ENCODE measurements at regions not wholly inside any gene's neighbourhood (a gene's known extent, or its start where the extent isn't known, plus 50 kb on each side); places are given as distances from the start of the nearest gene placed in this dataset.

DNA sequence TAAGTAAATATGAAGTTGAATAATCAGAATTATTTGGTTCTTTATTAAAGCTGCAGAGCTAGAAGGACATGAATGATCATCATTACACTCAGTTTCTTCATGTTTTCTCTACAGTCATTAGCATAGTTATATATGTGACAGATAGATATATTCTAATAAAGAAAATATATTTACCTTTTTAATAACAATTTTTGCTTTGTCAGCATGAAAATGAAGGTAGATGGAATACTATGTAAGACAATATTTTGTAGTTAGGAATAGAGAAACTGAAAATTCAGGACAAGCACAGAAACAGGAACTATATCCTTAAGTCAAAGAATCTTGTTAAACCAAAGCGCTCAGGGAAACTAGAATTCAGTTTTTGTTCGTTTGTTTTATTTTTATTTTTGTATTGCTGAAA is 649.9 kb upstream of the NRXN1 start:
- Histone ChIP-seq H3K9me2 (ENCODE audit: insufficient read depth) (no peaks in the 10 kb centered on the region), H3K27ac (no peak overlapping the region), H3K4me2 (no peak overlapping the region), H3F3A (ENCODE audit: insufficient read depth, low read depth) (no peaks in the 10 kb centered on the region), H3K27me3 (ENCODE audit: insufficient read depth, low read depth) (no peaks in the 10 kb centered on the region), H3K4me3 (no peak overlapping the region), H4K20me1 (ENCODE audit: insufficient read depth) (0 out of 2 replicates have a peak, but pooled peaks cover 3% of the 10 kb centered on the region), H2AFZ (no peak overlapping the region), H3K79me2 (ENCODE audit: low read depth) (no peaks in the 10 kb centered on the region), H3K36me3 (ENCODE audit: low read depth) (no peaks in the 10 kb centered on the region), H3K9me3 (ENCODE audit: insufficient read depth, low read depth) (peaks cover 2% of the 10 kb centered on the region; the same call in 1 of the 2 replicates), H3K4me1 (replicated peaks; ENCODE audit: insufficient read depth) (no peaks in the 10 kb centered on the region)
- no peak for DNase-seq
- BruUV-seq (replicated peaks), result no TSS peak
- no peak for TF ChIP-seq EZH2 (IDR thresholded peaks at IDR 0.05; ENCODE audit: low read depth)
- TF ChIP-seq, protein P1, sequence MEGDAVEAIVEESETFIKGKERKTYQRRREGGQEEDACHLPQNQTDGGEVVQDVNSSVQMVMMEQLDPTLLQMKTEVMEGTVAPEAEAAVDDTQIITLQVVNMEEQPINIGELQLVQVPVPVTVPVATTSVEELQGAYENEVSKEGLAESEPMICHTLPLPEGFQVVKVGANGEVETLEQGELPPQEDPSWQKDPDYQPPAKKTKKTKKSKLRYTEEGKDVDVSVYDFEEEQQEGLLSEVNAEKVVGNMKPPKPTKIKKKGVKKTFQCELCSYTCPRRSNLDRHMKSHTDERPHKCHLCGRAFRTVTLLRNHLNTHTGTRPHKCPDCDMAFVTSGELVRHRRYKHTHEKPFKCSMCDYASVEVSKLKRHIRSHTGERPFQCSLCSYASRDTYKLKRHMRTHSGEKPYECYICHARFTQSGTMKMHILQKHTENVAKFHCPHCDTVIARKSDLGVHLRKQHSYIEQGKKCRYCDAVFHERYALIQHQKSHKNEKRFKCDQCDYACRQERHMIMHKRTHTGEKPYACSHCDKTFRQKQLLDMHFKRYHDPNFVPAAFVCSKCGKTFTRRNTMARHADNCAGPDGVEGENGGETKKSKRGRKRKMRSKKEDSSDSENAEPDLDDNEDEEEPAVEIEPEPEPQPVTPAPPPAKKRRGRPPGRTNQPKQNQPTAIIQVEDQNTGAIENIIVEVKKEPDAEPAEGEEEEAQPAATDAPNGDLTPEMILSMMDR (conservative IDR thresholded peaks at IDR 0.05), result no peak
- ChIA-PET POLR2A (ENCODE audit: unreplicated experiment) (no interaction called here), CTCF (no interaction called here)
- intact Hi-C loops (cut with micrococcal nuclease; ENCODE audit: unreplicated experiment), result no loop called here

DNA sequence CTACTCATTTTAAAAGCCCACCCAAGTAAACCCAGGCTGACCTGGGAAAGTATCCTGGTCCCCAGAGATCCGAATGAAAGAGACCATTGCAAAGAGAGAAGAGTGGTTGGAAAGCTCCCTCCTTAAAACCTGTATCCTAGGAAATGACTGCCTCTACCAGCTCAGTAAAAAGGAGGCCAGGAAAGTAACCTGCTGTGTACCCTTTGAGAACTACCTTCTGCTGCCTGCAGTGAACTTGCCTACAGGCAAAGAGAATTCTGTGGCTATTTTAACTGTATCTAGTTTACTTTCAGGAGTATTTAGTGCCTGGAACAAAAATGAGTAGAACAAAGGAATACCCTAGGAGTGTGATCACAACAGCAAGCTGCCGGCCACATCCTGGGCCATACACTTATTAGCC is 641.7 kb upstream of the NRXN1 start:
- Histone ChIP-seq H3K27ac (no peak overlapping the region), H3K27me3 (ENCODE audit: insufficient read depth, low read depth) (no peaks in the 10 kb centered on the region), H3K4me1 (replicated peaks; ENCODE audit: insufficient read depth) (no peaks in the 10 kb centered on the region), H3K9me2 (ENCODE audit: insufficient read depth) (no peaks in the 10 kb centered on the region), H2AFZ (no peak overlapping the region), H3K4me3 (no peak overlapping the region), H3F3A (ENCODE audit: insufficient read depth, low read depth) (no peaks in the 10 kb centered on the region), H3K79me2 (ENCODE audit: low read depth) (no peaks in the 10 kb centered on the region), H3K4me2 (no peak overlapping the region), H4K20me1 (ENCODE audit: insufficient read depth) (0 out of 2 replicates have a peak, but pooled peaks cover 3% of the 10 kb centered on the region), H3K36me3 (ENCODE audit: low read depth) (no peaks in the 10 kb centered on the region), H3K9me3 (ENCODE audit: insufficient read depth, low read depth) (no peaks in the 10 kb centered on the region)
- ChIA-PET POLR2A (ENCODE audit: unreplicated experiment) (no interaction called here), CTCF (no interaction called here)
- BruUV-seq (replicated peaks), result no TSS peak
- intact Hi-C loops (cut with micrococcal nuclease; ENCODE audit: unreplicated experiment), result no loop called here
- DNase-seq, result no peak
- TF ChIP-seq EZH2 (IDR thresholded peaks at IDR 0.05; ENCODE audit: low read depth), result no peak
- TF ChIP-seq, protein P1 (conservative IDR thresholded peaks at IDR 0.05), result no peak

DNA sequence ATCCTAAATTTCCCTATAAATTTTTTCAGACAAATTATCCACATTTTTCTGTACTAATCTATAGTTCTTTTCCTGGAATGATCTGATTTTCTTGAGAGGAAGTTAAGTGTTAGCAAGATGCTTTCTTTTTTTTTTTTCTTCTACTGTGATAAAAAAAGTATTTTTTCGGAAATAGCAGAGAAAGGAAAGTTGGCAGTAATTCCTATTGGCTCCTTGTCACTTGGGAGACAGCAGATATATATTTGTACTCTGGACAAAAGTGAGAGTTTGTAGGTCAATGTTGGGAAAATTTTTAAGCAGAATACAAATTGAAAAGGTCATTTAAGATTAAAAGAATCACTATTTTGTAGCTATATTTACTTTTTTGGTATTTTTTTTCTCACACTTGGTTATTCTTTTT is 635.7 kb upstream of the NRXN1 start:
- Histone ChIP-seq H3K9me2 (ENCODE audit: insufficient read depth) (no peaks in the 10 kb centered on the region), H4K20me1 (ENCODE audit: insufficient read depth) (no peaks in the 10 kb centered on the region), H3K9me3 (ENCODE audit: insufficient read depth, low read depth) (no peaks in the 10 kb centered on the region), H3K79me2 (ENCODE audit: low read depth) (no peaks in the 10 kb centered on the region), H3K27ac (no peak overlapping the region), H3K4me2 (no peak overlapping the region), H3F3A (ENCODE audit: insufficient read depth, low read depth) (no peaks in the 10 kb centered on the region), H3K36me3 (ENCODE audit: low read depth) (no peaks in the 10 kb centered on the region), H2AFZ (no peak overlapping the region), H3K4me1 (replicated peaks; ENCODE audit: insufficient read depth) (no peaks in the 10 kb centered on the region), H3K4me3 (no peak overlapping the region), H3K27me3 (ENCODE audit: insufficient read depth, low read depth) (no peaks in the 10 kb centered on the region)
- no peak for DNase-seq
- ChIA-PET POLR2A (ENCODE audit: unreplicated experiment) (no interaction called here), CTCF (no interaction called here)
- intact Hi-C loops (cut with micrococcal nuclease; ENCODE audit: unreplicated experiment), result no loop called here
- TF ChIP-seq, protein P1 (conservative IDR thresholded peaks at IDR 0.05), result no peak
- TF ChIP-seq EZH2 (IDR thresholded peaks at IDR 0.05; ENCODE audit: low read depth), result no peak
- BruUV-seq (replicated peaks), result no TSS peak

Data from PC-9 (cell line).